HepG2 (cell line): ENCODE measurements at regions not wholly inside any gene's neighbourhood (a gene's known extent, or its start where the extent isn't known, plus 50 kb on each side); places are given as distances from the start of the nearest gene placed in this dataset.

Source experiments
- ATAC-seq: fragments of 200-7000 bp; cut with Tn5 transposase; 3 replicates; pipeline ENCODE4 v1.9.1; 2020; ENCODE audit warnings: mild to moderate bottlenecking, moderate library complexity
- BruUV-seq: library from RNA; stranded (reverse); fragments of 400-500 nt; replicated peaks from 2 replicates; lab custom pipeline; 2021; lab: Mats Ljungman, UMichigan
- CTCF ChIA-PET: fragments of 300-600 bp; formaldehyde crosslinking; extraction: SDS; loops from one replicate; lab custom pipeline; 2021; ENCODE audit warnings: low total read pairs, inconsistent platforms, low intra/inter-chr PET ratio; lab: Yijun Ruan, JAX
- POLR2A ChIA-PET: fragments of 350-600 bp; sonication (Branson Sonifier 250); formaldehyde crosslinking; loops from one replicate; lab custom pipeline; 2020; ENCODE audit warnings: antibody characterized with exemption, inconsistent platforms; lab: Yijun Ruan, JAX
- DNase-seq: peaks from one replicate; pipeline ENCODE4 v3.0.0-alpha.2; 2015; ENCODE audit warnings: low spot score
- FAIRE-seq: peaks from 3 replicates; lab custom pipeline; 2011; peaks lifted over from hg19 to GRCh38; lab: Jason Lieb, UNC
- H2AFZ ChIP-seq: one replicate; pipeline ENCODE4 v1.6.1; 2011; ENCODE audit warnings: low read length, inconsistent platforms
- H3K27ac ChIP-seq: fragments of 300-600 bp; 3 replicates; pipeline ENCODE4 v1.8.0; 2011; ENCODE audit warnings: mixed run types, mild to moderate bottlenecking, mixed read lengths, low read length, inconsistent platforms; ENCODE audit not compliant: insufficient read depth; ENCODE audit errors: extremely low read length
- H3K27me3 ChIP-seq, 2 experiments: fragments of 200-600 bp in 1 of 2; 2 replicates in 1 of 2; 3 replicates in 1 of 2; pipeline versions ENCODE4 v1.6.0 to v1.8.0; 2011; ENCODE audit warnings: low read length in 2 of 2, mild to moderate bottlenecking in 2 of 2, moderate library complexity in 2 of 2, inconsistent platforms in 1 of 2; ENCODE audit not compliant: insufficient read depth in 2 of 2, control insufficient read depth in 1 of 2
- H3K36me3 ChIP-seq, 2 experiments: fragments of 200-600 bp in 1 of 2; replicated peaks in 1 of 2; 2 replicates in 1 of 2; 3 replicates in 1 of 2; pipeline versions ENCODE4 v1.5.1 to v1.8.0; 2011; ENCODE audit warnings: low read length in 2 of 2, inconsistent platforms in 1 of 2; ENCODE audit not compliant: insufficient read depth in 2 of 2, control insufficient read depth in 1 of 2
- H3K4me1 ChIP-seq: 2 replicates; pipeline ENCODE4 v1.5.1; 2012; ENCODE audit warnings: low read length, inconsistent platforms; ENCODE audit not compliant: insufficient read depth
- H3K4me2 ChIP-seq: 2 replicates; pipeline ENCODE4 v1.6.0; 2011; ENCODE audit warnings: low read depth, low read length, inconsistent platforms
- H3K4me3 ChIP-seq, 3 experiments: fragments of 200-600 bp in 1 of 3; sonication (generic), shearing (Covaris generic) in 1 of 3; replicated peaks in 1 of 3; 2 replicates each; pipeline ENCODE4 v1.5.1; 2011 to 2016; ENCODE audit warnings: low read length in 3 of 3, inconsistent platforms in 2 of 3, low read depth in 2 of 3, mild to moderate bottlenecking in 2 of 3, control low read depth in 1 of 3, mixed read lengths in 1 of 3; ENCODE audit not compliant: insufficient read depth in 1 of 3
- H3K79me2 ChIP-seq: one replicate; pipeline ENCODE4 v1.6.1; 2011; ENCODE audit warnings: low read length, inconsistent platforms; ENCODE audit not compliant: insufficient read depth
- H3K9ac ChIP-seq: 2 replicates; pipeline ENCODE4 v1.6.0; 2011; ENCODE audit warnings: mild to moderate bottlenecking, low read depth, low read length, inconsistent platforms; ENCODE audit not compliant: insufficient read depth
- H3K9me3 ChIP-seq: 2 replicates; pipeline ENCODE4 v1.5.1; 2012; ENCODE audit warnings: mild to moderate bottlenecking, low read length
- H4K20me1 ChIP-seq: 2 replicates; pipeline ENCODE4 v1.6.0; 2011; ENCODE audit warnings: inconsistent platforms, mild to moderate bottlenecking, low read length, moderate library complexity; ENCODE audit not compliant: insufficient read depth
- ATF2 ChIP-seq: sonication (generic); formaldehyde crosslinking; IDR thresholded peaks from 2 replicates; pipeline ENCODE4 v1.4.0; 2020; ENCODE audit warnings: missing genetic modification reagents
- CHCHD3 ChIP-seq: sonication (generic); formaldehyde crosslinking; IDR thresholded peaks from 2 replicates; pipeline ENCODE4 v1.8.0; 2022; ENCODE audit warnings: mild to moderate bottlenecking, missing genetic modification reagents, moderate library complexity
- MXI1 ChIP-seq: IDR thresholded peaks from 3 replicates; pipeline ENCODE4 v1.6.1; 2012; ENCODE audit warnings: low read depth, low read length, inconsistent platforms, borderline replicate concordance
- NFKBIZ ChIP-seq: IDR thresholded peaks from 2 replicates; pipeline ENCODE4 v1.6.1; 2018; ENCODE audit warnings: missing genetic modification reagents, missing compliant biosample characterization
- RFX1 ChIP-seq: fragments of 450-650 bp; IDR thresholded peaks from 2 replicates; pipeline ENCODE4 v1.6.1; 2017
- RNF2 ChIP-seq: fragments of 450-650 bp; conservative IDR thresholded peaks from 2 replicates; pipeline ENCODE4 v1.6.1; 2016; ENCODE audit warnings: low read depth
- RXRA ChIP-seq: sonication (generic); formaldehyde crosslinking; IDR thresholded peaks from 2 replicates; pipeline ENCODE4 v1.5.1; 2020; ENCODE audit warnings: missing genetic modification reagents
- SP4 ChIP-seq: sonication (generic); formaldehyde crosslinking; IDR thresholded peaks from 2 replicates; pipeline ENCODE4 v1.8.1; 2023; ENCODE audit warnings: mild to moderate bottlenecking, missing genetic modification reagents
- SRY ChIP-seq: sonication (generic); formaldehyde crosslinking; IDR thresholded peaks from 2 replicates; pipeline ENCODE4 v1.8.0; 2022; ENCODE audit warnings: mild to moderate bottlenecking, missing genetic modification reagents
- TBX2 ChIP-seq: sonication (generic); formaldehyde crosslinking; IDR thresholded peaks from 2 replicates; pipeline ENCODE4 v1.5.0; 2020; ENCODE audit warnings: missing genetic modification reagents, mild to moderate bottlenecking, borderline replicate concordance
- ZBTB10 ChIP-seq: sonication (generic); formaldehyde crosslinking; IDR thresholded peaks from 2 replicates; pipeline ENCODE4 v1.4.0; 2020; ENCODE audit warnings: missing genetic modification reagents, borderline replicate concordance
- ZBTB46 ChIP-seq: sonication (generic); formaldehyde crosslinking; IDR thresholded peaks from 2 replicates; pipeline ENCODE4 v1.4.0; 2020; ENCODE audit warnings: mild to moderate bottlenecking, missing genetic modification reagents, borderline replicate concordance
- ZFYVE20 ChIP-seq: sonication (generic); formaldehyde crosslinking; IDR thresholded peaks from 2 replicates; pipeline ENCODE4 v1.8.0; 2023; ENCODE audit warnings: low read depth, mild to moderate bottlenecking, moderate library complexity, missing genetic modification reagents, borderline replicate concordance
- ZNF12 ChIP-seq: sonication (generic); formaldehyde crosslinking; IDR thresholded peaks from 2 replicates; pipeline ENCODE4 v1.5.0; 2020; ENCODE audit warnings: missing genetic modification reagents
- ZNF160 ChIP-seq: sonication (generic); formaldehyde crosslinking; IDR thresholded peaks from 2 replicates; pipeline ENCODE4 v1.8.0; 2022; ENCODE audit warnings: mild to moderate bottlenecking, inconsistent platforms, missing genetic modification reagents
- ZNF225 ChIP-seq: sonication (generic); formaldehyde crosslinking; IDR thresholded peaks from 2 replicates; pipeline ENCODE4 v1.4.0; 2020; ENCODE audit warnings: mild to moderate bottlenecking, missing genetic modification reagents
- ZNF512 ChIP-seq: sonication (generic); formaldehyde crosslinking; IDR thresholded peaks from 2 replicates; pipeline ENCODE4 v1.4.0; 2020; ENCODE audit warnings: mild to moderate bottlenecking, missing genetic modification reagents
- ZNF607 ChIP-seq: sonication (generic); formaldehyde crosslinking; IDR thresholded peaks from 2 replicates; pipeline ENCODE4 v1.5.1; 2020; ENCODE audit warnings: missing genetic modification reagents, mild to moderate bottlenecking, borderline replicate concordance
- ZNF775 ChIP-seq: sonication (generic); formaldehyde crosslinking; IDR thresholded peaks from 2 replicates; pipeline ENCODE4 v1.4.0; 2020; ENCODE audit warnings: missing genetic modification reagents, mild to moderate bottlenecking, moderate library complexity, borderline replicate concordance
- ZNF792 ChIP-seq: IDR thresholded peaks from 2 replicates; pipeline ENCODE4 v1.6.1; 2016
- WGBS: methylation state at CpG from one replicate; pipeline ENCODE4 v1.1.6; 2017; ENCODE audit warnings: low lambda C conversion rate; 5-methylcytosine and 5-hydroxymethylcytosine counted together
- in situ Hi-C: cut with HindIII; loops from 2 replicates; pipeline ENCODE4 v1.10.0; 2017; ENCODE audit warnings: low pct_unique_long_range_greater_than_20kb; ENCODE audit not compliant: extremely low pct_ligation_motif_present
- intact Hi-C: fragments of 100-400 bp; cut with micrococcal nuclease; formaldehyde crosslinking; loops from one replicate; pipeline ENCODE4 v1.10.0; 2022; ENCODE audit not compliant: unreplicated experiment

GRCh38 chr5:1967736-1968135, 85.0 kb upstream of the IRX4 start:
- Histone ChIP-seq H2AFZ (no peak overlapping the region), H3K4me1 (no peaks in the 10 kb centered on the region), H3K4me3 (no peak overlapping the region), H3K9me3 (no peaks in the 10 kb centered on the region), H3K36me3 (no peaks in the 10 kb centered on the region), H3K27me3 (peaks cover 1 to 41% of the 10 kb centered on the region in 2 experiments; a peak in 4 of 5 replicates), H4K20me1 (no peaks in the 10 kb centered on the region), H3K4me2 (no peak overlapping the region), H3K79me2 (no peaks in the 10 kb centered on the region), H3K9ac (no peak overlapping the region), H3K27ac (no peak overlapping the region)
- no peak for DNase-seq
- ATAC-seq, result no peak
- POLR2A ChIA-PET, result no interaction called here
- no peak for FAIRE-seq
- CTCF ChIA-PET, result no interaction called here
- intact Hi-C loops (no loop called here), in situ Hi-C loops (no loop called here)
- BruUV-seq, result no TSS peak
- WGBS, result 0% methylated on average over 5 of the region's 6 CpGs
- no peak for TF ChIP-seq ZNF512 (CRISPR knock-in tag)
- no peak for TF ChIP-seq TBX2
- no peak for TF ChIP-seq ZNF607 (CRISPR knock-in tag)
- TF ChIP-seq ZBTB46 (CRISPR knock-in tag), result no peak
- no peak for TF ChIP-seq ATF2 (CRISPR knock-in tag)
- no peak for TF ChIP-seq RXRA (CRISPR knock-in tag)
- no peak for TF ChIP-seq ZNF775 (CRISPR knock-in tag)
- TF ChIP-seq ZNF792 (CRISPR knock-in tag), result no peak
- no peak for TF ChIP-seq SRY (CRISPR knock-in tag)
- TF ChIP-seq RFX1, result no peak
- no peak for TF ChIP-seq MXI1
- no peak for TF ChIP-seq ZNF12 (CRISPR knock-in tag)
- no peak for TF ChIP-seq ZNF160
- TF ChIP-seq CHCHD3, result no peak
- no peak for TF ChIP-seq NFKBIZ
- no peak for TF ChIP-seq ZFYVE20 (CRISPR knock-in tag)
- no peak for TF ChIP-seq SP4 (CRISPR knock-in tag)
- TF ChIP-seq ZNF225, result no peak
- TF ChIP-seq RNF2, result no peak
- TF ChIP-seq ZBTB10, result no peak
